GM12891 (cell line): ENCODE measurements at regions not wholly inside any gene's neighbourhood (a gene's known extent, or its start where the extent isn't known, plus 50 kb on each side); places are given as distances from the start of the nearest gene placed in this dataset.

Source experiments
- PAX5 ChIP-seq: IDR thresholded peaks from 2 replicates; pipeline ENCODE4 v1.6.1; 2011; ENCODE audit warnings: low read length, moderate library complexity, mild to moderate bottlenecking; ENCODE audit not compliant: insufficient read depth, severe bottlenecking
- POLR2A ChIP-seq: IDR thresholded peaks from 2 replicates; pipeline ENCODE4 v1.6.1; 2011; ENCODE audit warnings: low read depth, low read length, control low read depth
- POLR2AphosphoS5 ChIP-seq: IDR thresholded peaks from 2 replicates; pipeline ENCODE4 v1.6.1; 2011; ENCODE audit warnings: low read depth, low read length, control low read depth
- POU2F2 ChIP-seq: IDR thresholded peaks from 2 replicates; pipeline ENCODE4 v1.6.1; 2011; ENCODE audit warnings: low read depth, mild to moderate bottlenecking, control low read depth, low read length, moderate library complexity
- SPI1 ChIP-seq: IDR thresholded peaks from 2 replicates; pipeline ENCODE4 v1.6.1; 2011; ENCODE audit warnings: low read depth, low read length, control low read depth
- TAF1 ChIP-seq: IDR thresholded peaks from 2 replicates; pipeline ENCODE4 v1.6.1; 2011; ENCODE audit warnings: low read depth, low read length, control low read depth

- TF ChIP-seq POLR2AphosphoS5 = no peak
- TF ChIP-seq POLR2A = no peak
- TF ChIP-seq TAF1 = no peak
- no peak for TF ChIP-seq SPI1
- TF ChIP-seq POU2F2 = no peak
- TF ChIP-seq PAX5 = no peak
Observed at GRCh38 chr7:68434857-68435256, 1163.4 kb upstream of the AUTS2 start.
